Gastrocnemius medialis (tissue), 4 donors: ENCODE measurements at regions not wholly inside any gene's neighbourhood (a gene's known extent, or its start where the extent isn't known, plus 50 kb on each side); places are given as distances from the start of the nearest gene placed in this dataset.
A peak's percentile ranks its signal among the peaks of the same experiment; 100 is the strongest.

Experiments used
- ATAC-seq, 2 donors: fragments of 150-250 bp; one replicate each; pipeline ENCODE4 v1.9.1; 2016
- DNase-seq, 2 donors: peaks; one replicate each; pipeline ENCODE4 v3.0.0-alpha.2; 2019
- H3K27ac ChIP-seq, 4 donors: fragments of 200-600 bp; sonication (generic); 1 replicate in 1 of 4; 2 replicates in 3 of 4; pipeline ENCODE4 v1.5.1; 2016 to 2018; ENCODE audit warnings: mild to moderate bottlenecking in 2 of 4, moderate library complexity in 1 of 4
- H3K27me3 ChIP-seq, 3 donors: fragments of 200-600 bp; sonication (generic) in 2 of 3; 1 replicate in 1 of 3; 2 replicates in 2 of 3; pipeline versions ENCODE4 v1.5.1 to v1.6.0; 2016 to 2019; ENCODE audit warnings: mild to moderate bottlenecking in 1 of 3, moderate library complexity in 1 of 3
- H3K36me3 ChIP-seq, 2 donors: fragments of 200-600 bp; sonication (generic) in 1 of 2; one replicate each; pipeline ENCODE4 v1.5.1; 2017 to 2018
- H3K4me1 ChIP-seq, 2 donors: fragments of 200-600 bp; sonication (generic) in 1 of 2; one replicate each; pipeline ENCODE4 v1.5.1; 2016 to 2017; ENCODE audit warnings: mild to moderate bottlenecking in 2 of 2
- H3K4me3 ChIP-seq, 4 donors: fragments of 200-600 bp; sonication (generic) in 3 of 4; 1 replicate in 1 of 4; 2 replicates in 3 of 4; pipeline ENCODE4 v1.5.1; 2016 to 2019; ENCODE audit warnings: mild to moderate bottlenecking in 2 of 4
- H3K9me3 ChIP-seq, 3 donors: fragments of 200-600 bp; sonication (generic) in 2 of 3; 1 replicate in 1 of 3; 2 replicates in 2 of 3; pipeline ENCODE4 v1.5.1; 2016 to 2019
- CTCF ChIP-seq, 5 experiments: fragments of 450-650 bp in 3 of 5; fragments of 200-600 bp in 2 of 5; sonication (generic) in 2 of 5; IDR thresholded peaks in 4 of 5; conservative IDR thresholded peaks in 1 of 5; 1 replicate in 4 of 5; 2 replicates in 1 of 5; pipeline ENCODE4 v1.5.1; 2016 to 2019; ENCODE audit warnings: antibody characterized with exemption in 5 of 5, mild to moderate bottlenecking in 3 of 5, moderate library complexity in 3 of 5
- POLR2A ChIP-seq, 2 donors: fragments of 450-650 bp; IDR thresholded peaks; one replicate each; pipeline ENCODE4 v1.6.1; 2017; ENCODE audit warnings: antibody characterized with exemption in 2 of 2, mild to moderate bottlenecking in 2 of 2, moderate library complexity in 2 of 2
- in situ Hi-C, 4 donors: fragments of 200-750 bp; cut with MboI; loops; one replicate each; pipeline versions ENCODE4 v1.15.0 to v1.8.0; 2017; ENCODE audit warnings: low sequenced_read_pairs in 4 of 4
- intact Hi-C: fragments of 100-400 bp; cut with DNase I; formaldehyde crosslinking; loops from one replicate; pipeline ENCODE4 v1.15.1; 2023; ENCODE audit warnings: low total_unique reads

- no peak for ATAC-seq
- Histone ChIP-seq H3K4me1 (peaks cover 0 to 5% of the 10 kb centered on the region in 2 donors), H3K9me3 (no peaks in the 10 kb centered on the region), H3K27ac (peak overlapping the region in 1 of 4 donors; percentile 37), H3K36me3 (no peaks in the 10 kb centered on the region), H3K4me3 (no peak overlapping the region), H3K27me3 (peaks cover 0 to 4% (median 0%) of the 10 kb centered on the region in 3 donors)
- in situ Hi-C loops (loop anchor here in 1 of 4 donors (25.0 kb wide), 1 partner anchor 231 kb away; no protein-coding TSS in a partner anchor), intact Hi-C loops (no loop called here)
- TF ChIP-seq CTCF (IDR thresholded peaks at IDR 0.05 in 4 of 5, conservative IDR thresholded peaks at IDR 0.05 in 1 of 5) (no peak), POLR2A (IDR thresholded peaks at IDR 0.05) (no peak)
- DNase-seq: no peak
Observed at GRCh38 chr10:117443686-117444041, 68.4 kb upstream of the PDZD8 start.

GRCh38 chr10:117442944-117443685, 67.9 kb upstream of the PDZD8 start:
- intact Hi-C loops: no loop called here
- in situ Hi-C loops: loop anchor here in 1 of 4 donors (25.0 kb wide), 1 partner anchor 231 kb away; no protein-coding TSS in a partner anchor
- H3K27ac ChIP-seq: peak overlapping the region in 2 of 4 donors; percentile 7 to 42
- no peak overlapping the region for H3K4me3 ChIP-seq
- peak; percentile 70 to 82 for DNase-seq
- no peaks in the 10 kb centered on the region for H3K36me3 ChIP-seq
- ATAC-seq: peak; percentile 50 to 61
- H3K27me3 ChIP-seq: peaks cover 0 to 4% (median 0%) of the 10 kb centered on the region in 3 donors
- no peaks in the 10 kb centered on the region for H3K9me3 ChIP-seq
- TF ChIP-seq POLR2A (IDR thresholded peaks at IDR 0.05): no peak
- TF ChIP-seq CTCF (IDR thresholded peaks at IDR 0.05 in 4 of 5, conservative IDR thresholded peaks at IDR 0.05 in 1 of 5): peak; percentile 59 to 82 (median 75)
- peaks cover 0 to 5% of the 10 kb centered on the region in 2 donors for H3K4me1 ChIP-seq

- no peaks in the 10 kb centered on the region for H3K36me3 ChIP-seq
- peaks cover 0 to 5% of the 10 kb centered on the region in 2 donors for H3K4me1 ChIP-seq
- H3K27ac ChIP-seq: peak overlapping the region in 2 of 4 donors; percentile 7 to 42
- H3K4me3 ChIP-seq: no peak overlapping the region
- H3K9me3 ChIP-seq: no peaks in the 10 kb centered on the region
- intact Hi-C loops: no loop called here
- DNase-seq (no peak), ATAC-seq (no peak)
- no peak for TF ChIP-seq CTCF (IDR thresholded peaks at IDR 0.05 in 4 of 5, conservative IDR thresholded peaks at IDR 0.05 in 1 of 5)
- no peak for TF ChIP-seq POLR2A (IDR thresholded peaks at IDR 0.05)
- in situ Hi-C loops: loop anchor here in 1 of 4 donors (25.0 kb wide), 1 partner anchor 230 kb away; no protein-coding TSS in a partner anchor
- H3K27me3 ChIP-seq: peaks cover 0 to 4% (median 0%) of the 10 kb centered on the region in 3 donors
Observed at GRCh38 chr10:117442521-117442920, 67.3 kb upstream of the PDZD8 start.

- in situ Hi-C loops: loop anchor here in 1 of 4 donors (25.0 kb wide), 1 partner anchor 230 kb away; no protein-coding TSS in a partner anchor
- no peaks in the 10 kb centered on the region for H3K36me3 ChIP-seq
- H3K9me3 ChIP-seq: no peaks in the 10 kb centered on the region
- DNase-seq: no peak
- no peak overlapping the region for H3K4me3 ChIP-seq
- H3K27ac ChIP-seq: peak overlapping the region in 1 of 4 donors; percentile 42
- intact Hi-C loops: no loop called here
- peaks cover 0 to 5% of the 10 kb centered on the region in 2 donors for H3K4me1 ChIP-seq
- no peak for ATAC-seq
- no peak for TF ChIP-seq POLR2A (IDR thresholded peaks at IDR 0.05)
- no peak for TF ChIP-seq CTCF (IDR thresholded peaks at IDR 0.05 in 4 of 5, conservative IDR thresholded peaks at IDR 0.05 in 1 of 5)
- peaks cover 0 to 4% (median 0%) of the 10 kb centered on the region in 3 donors for H3K27me3 ChIP-seq
Observed at GRCh38 chr10:117441812-117442443, 66.7 kb upstream of the PDZD8 start.
